HG03135 (cell line): ENCODE measurements at regions not wholly inside any gene's neighbourhood (a gene's known extent, or its start where the extent isn't known, plus 50 kb on each side); places are given as distances from the start of the nearest gene placed in this dataset.

Experiments
- ATAC-seq: cut with Tn5 transposase; IDR thresholded peaks from one replicate; pipeline ENCODE4 v1.9.1; 2021; ENCODE audit warnings: mild to moderate bottlenecking, moderate library complexity; ENCODE audit not compliant: unreplicated experiment

DNA sequence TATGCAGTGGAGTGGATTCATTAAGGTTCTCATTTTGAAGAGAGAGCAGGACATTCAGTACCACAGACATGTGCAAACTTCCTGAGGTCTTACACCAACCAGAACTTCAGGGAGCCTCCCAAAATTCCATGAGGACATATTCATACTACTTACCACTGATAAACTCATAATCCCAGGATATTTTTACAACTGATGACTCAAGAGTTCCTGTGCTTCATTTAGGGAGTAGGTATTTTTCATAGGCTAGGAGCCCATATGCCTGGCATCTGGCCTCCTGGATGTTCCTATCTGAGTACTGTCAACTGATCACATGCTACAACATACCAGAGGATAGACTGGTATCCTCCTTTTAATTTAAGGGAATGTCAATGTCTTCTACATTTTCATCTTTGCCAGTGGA is 578.0 kb downstream of the EFNA5 start:
- no peak for ATAC-seq

GRCh38 chr5:107090506-107090905 is 580.2 kb downstream of the EFNA5 start:
- ATAC-seq, result no peak

GRCh38 chr5:107088907-107089306 is 581.8 kb downstream of the EFNA5 start:
- ATAC-seq, result no peak

DNA sequence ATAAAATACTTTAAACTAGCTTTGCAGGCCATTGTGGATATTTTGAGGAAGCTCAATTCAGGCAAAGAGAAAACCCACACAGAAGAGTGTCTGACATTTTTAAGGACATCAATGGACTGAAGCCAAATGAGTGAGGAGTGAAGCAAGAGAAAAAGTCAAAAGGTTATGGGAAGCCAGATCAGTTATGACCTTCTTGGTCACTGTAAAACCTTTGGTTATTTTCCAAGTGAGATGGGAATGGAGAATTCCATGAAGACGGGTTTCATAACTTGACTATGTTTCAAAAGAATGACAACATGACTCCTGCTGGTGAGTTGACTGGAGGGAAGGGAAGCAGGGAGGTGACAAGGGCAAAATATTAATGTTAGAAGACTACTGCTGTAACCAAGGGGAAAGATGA is 585.2 kb downstream of the EFNA5 start:
- ATAC-seq, result no peak

- ATAC-seq, result no peak
Observed at GRCh38 chr5:107074996-107075395, 595.7 kb downstream of the EFNA5 start.

- no peak for ATAC-seq
Observed at GRCh38 chr5:107072967-107073366, 597.8 kb downstream of the EFNA5 start.

DNA sequence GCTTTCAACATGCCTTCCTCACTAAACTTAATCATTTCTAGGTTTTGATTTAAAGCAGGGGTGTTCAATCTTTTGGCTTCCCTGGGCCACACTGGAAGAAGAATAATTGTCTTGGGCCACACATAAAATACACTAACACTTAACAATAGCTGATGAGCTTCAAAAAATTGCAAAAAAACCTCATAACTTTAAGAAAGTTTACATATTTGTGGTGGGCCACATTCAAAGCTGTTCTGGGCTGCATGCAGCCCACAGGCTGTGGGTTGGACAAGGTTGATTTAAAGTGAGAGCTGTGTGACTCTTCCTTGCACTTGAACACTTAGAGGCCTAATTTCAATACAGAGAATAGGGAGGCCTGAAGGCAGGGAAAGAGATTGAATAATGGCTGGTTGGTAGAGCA is 598.3 kb downstream of the EFNA5 start:
- no peak for ATAC-seq

DNA sequence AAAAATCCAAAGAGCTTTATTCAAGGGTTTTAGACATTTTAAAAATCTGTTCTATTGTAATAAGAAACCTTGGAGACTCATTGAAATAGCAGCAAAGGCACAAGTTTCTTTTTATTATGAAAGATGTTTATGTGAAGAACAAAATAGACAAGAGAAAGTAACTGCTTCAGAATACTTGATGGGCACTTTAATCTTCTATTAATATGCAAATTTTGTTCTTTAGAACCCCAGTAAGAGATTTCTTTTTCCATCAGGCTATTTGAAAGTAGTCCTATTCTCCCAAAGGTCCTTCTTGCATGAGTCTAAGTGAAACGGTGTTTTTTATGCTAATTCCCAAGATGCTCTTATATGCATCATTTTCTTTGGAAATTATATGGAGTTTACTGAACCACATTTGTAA is 602.0 kb downstream of the EFNA5 start:
- no peak for ATAC-seq

- no peak for ATAC-seq
Observed at GRCh38 chr5:107067395-107067794, 603.3 kb downstream of the EFNA5 start.

DNA sequence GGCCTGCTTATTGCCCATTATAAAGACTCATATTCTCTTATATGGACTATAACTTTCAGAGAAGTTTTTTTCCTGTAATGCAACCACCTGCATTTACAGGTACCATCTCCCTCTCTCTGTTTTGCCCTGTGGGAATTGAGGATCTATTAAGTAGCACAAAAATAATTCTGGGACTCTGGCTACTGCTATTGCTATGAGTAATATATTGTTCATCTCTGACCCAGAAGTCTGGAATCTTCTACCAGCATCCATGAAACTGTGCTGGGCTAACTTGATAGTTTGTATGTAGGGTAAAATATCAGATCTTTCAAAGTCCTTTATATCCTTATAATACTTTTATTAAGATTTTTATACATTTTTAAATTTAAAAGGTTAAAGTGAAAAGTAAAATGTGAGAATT is 607.2 kb downstream of the EFNA5 start:
- ATAC-seq, result no peak

- no peak for ATAC-seq
Observed at GRCh38 chr5:107058803-107059202, 611.9 kb downstream of the EFNA5 start.

GRCh38 chr5:107058235-107058634 is 612.5 kb downstream of the EFNA5 start:
- ATAC-seq, result no peak

GRCh38 chr5:107056278-107056677 is 614.5 kb downstream of the EFNA5 start:
- ATAC-seq, result no peak

- ATAC-seq, result no peak
Observed at GRCh38 chr5:107047048-107047447, 623.7 kb downstream of the EFNA5 start.

DNA sequence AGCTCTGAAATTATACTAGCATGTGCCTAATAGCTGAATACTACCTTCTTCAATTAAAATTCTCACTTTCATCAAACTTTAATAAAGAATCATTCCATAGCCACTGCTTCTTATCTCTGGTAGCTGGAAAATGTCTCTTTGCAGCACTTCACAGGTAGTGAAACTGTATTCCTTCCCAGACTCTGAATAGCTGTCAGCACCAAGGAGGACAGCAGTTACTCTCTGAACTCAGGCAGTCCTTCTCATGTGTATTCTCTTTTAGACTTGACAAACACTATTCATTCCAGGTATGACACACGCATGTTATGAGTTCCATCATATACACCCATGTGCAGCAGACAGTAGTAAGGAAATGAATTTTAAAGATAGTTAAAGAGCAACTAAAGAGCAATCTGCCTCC is 627.1 kb downstream of the EFNA5 start:
- no peak for ATAC-seq

DNA sequence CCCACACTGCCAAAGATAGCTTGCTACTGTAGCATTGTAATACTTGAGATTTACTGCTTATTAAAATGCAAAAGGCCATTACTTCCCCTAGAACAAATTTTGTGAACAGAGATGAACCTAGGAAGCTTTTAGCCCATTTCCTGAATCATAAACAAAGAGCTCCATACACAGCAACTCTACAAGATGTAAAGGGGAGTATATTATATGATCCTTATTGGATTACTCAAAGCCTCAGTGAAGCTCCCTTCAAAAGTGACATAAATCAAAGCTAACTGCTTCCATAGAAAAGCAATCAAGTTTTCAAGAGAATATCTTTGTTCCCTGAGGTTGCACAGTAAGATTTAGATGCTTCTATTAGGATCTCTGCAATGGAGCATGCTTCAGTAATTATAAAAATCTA is 629.8 kb downstream of the EFNA5 start:
- ATAC-seq, result no peak

GRCh38 chr5:107032629-107033028 is 638.1 kb downstream of the EFNA5 start:
- ATAC-seq, result no peak

DNA sequence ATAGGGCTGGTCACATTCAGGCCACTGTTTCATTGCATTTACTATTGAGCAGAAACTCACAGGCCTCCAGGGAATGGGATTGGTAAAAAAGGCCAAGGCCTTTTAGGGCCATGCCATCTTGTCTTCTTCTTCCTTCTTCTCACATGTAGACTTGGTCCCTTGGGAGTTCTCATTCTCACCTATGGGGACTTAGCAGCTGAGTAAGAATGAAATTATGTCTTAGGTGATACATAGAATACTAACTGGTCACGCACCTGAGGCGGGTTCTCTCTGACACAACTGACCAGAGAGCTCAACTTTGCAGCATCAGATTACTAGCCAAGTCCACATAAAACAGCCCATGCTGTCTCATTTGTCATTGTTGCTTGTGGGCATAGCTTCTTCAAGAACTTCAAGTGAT is 641.8 kb downstream of the EFNA5 start:
- ATAC-seq, result no peak

- ATAC-seq, result no peak
Observed at GRCh38 chr5:107025712-107026497, 644.8 kb downstream of the EFNA5 start.

- ATAC-seq, result no peak
Observed at GRCh38 chr5:107023732-107024131, 647.0 kb downstream of the EFNA5 start.

DNA sequence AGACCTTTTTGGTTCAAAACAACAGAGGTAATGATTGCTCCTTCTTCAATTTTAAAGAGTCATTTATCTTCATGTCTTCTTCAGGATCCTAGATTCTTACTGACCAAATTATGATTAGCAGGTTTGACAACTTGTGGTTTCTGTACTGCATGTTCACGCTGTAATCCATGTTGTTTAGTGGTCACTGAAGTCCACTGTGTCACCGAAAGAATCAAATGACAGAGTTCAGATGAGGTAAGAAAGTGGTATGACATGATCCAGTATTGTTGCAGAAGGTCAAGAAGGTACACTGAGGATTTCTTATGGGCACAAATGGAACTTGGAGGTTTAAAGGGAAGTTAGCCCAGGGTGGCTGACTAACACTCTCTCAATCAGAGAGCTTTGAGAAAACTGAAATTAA is 649.2 kb downstream of the EFNA5 start:
- ATAC-seq, result no peak

- no peak for ATAC-seq
Observed at GRCh38 chr5:107020626-107021025, 650.1 kb downstream of the EFNA5 start.

DNA sequence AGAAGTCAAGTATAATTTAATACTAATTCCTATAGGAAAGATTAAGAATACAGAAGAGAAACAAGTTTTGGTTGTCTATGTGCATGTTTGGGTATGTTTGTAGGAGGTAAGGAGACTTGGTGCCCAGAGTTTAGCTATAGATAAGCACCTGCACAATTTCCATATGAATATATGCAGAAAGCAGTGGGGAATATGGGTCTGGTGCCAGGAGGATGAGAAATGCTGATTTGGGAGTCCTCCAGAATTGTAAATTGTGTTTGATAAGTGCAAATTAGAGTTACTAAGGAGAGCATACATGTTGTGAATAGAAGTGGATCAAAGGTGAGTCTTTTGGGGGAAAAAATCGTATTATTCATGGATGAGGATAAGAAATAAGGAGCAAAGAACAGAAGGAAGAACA is 653.1 kb downstream of the EFNA5 start:
- ATAC-seq, result no peak
